IMR-90 (cell line): ENCODE measurements at regions not wholly inside any gene's neighbourhood (a gene's known extent, or its start where the extent isn't known, plus 50 kb on each side); places are given as distances from the start of the nearest gene placed in this dataset.

Experiments
- ATAC-seq: fragments of 200-7000 bp; cut with Tn5 transposase; 2 replicates; pipeline ENCODE4 v1.9.1; 2020; ENCODE audit warnings: low read depth, mild to moderate bottlenecking, moderate library complexity
- BruUV-seq: library from RNA; stranded (reverse); fragments of 400-500 nt; replicated peaks from 2 replicates; lab custom pipeline; 2021; lab: Mats Ljungman, UMichigan
- CTCF ChIA-PET: fragments of 300-600 bp; formaldehyde crosslinking; extraction: SDS; loops from one replicate; lab custom pipeline; 2021; ENCODE audit warnings: antibody characterized with exemption; lab: Yijun Ruan, JAX
- POLR2A ChIA-PET: fragments of 300-600 bp; sonication (Branson Sonifier 250); formaldehyde crosslinking; loops from one replicate; lab custom pipeline; 2022; ENCODE audit warnings: antibody characterized with exemption; ENCODE audit not compliant: unreplicated experiment; lab: Charles Lee
- DNase-seq: peaks from one replicate; pipeline ENCODE4 v3.0.0; 2013
- H2AFZ ChIP-seq: replicated peaks from 2 replicates; pipeline ENCODE3; 2013; ENCODE audit warnings: low read length, mild to moderate bottlenecking; ENCODE audit not compliant: poor library complexity
- H2AK5ac ChIP-seq: 2 replicates; pipeline ENCODE4 v1.6.1; 2013; ENCODE audit warnings: low read depth, low read length, inconsistent platforms
- H2AK9ac ChIP-seq: replicated peaks from 2 replicates; pipeline ENCODE3; 2013; ENCODE audit warnings: mild to moderate bottlenecking, low read depth, low read length, moderate library complexity; ENCODE audit not compliant: poor library complexity
- H2BK120ac ChIP-seq: 2 replicates; pipeline ENCODE4 v1.6.1; 2013; ENCODE audit warnings: low read depth, low read length, inconsistent platforms
- H2BK15ac ChIP-seq: 3 replicates; pipeline ENCODE4 v1.6.1; 2013; ENCODE audit warnings: low read depth, low read length, inconsistent platforms
- H2BK20ac ChIP-seq: 2 replicates; pipeline ENCODE4 v1.6.1; 2013; ENCODE audit warnings: low read depth, mild to moderate bottlenecking, inconsistent platforms, low read length, moderate library complexity
- H2BK5ac ChIP-seq: 2 replicates; pipeline ENCODE4 v1.6.1; 2013; ENCODE audit warnings: mild to moderate bottlenecking, low read depth, low read length, inconsistent platforms; ENCODE audit not compliant: poor library complexity, severe bottlenecking
- H3K14ac ChIP-seq: replicated peaks from 2 replicates; pipeline ENCODE4 v1.6.1; 2013; ENCODE audit warnings: low read depth, low read length, inconsistent platforms
- H3K18ac ChIP-seq: 2 replicates; pipeline ENCODE4 v1.6.1; 2013; ENCODE audit warnings: low read depth, low read length, control low read depth
- H3K23ac ChIP-seq: 2 replicates; pipeline ENCODE4 v1.6.1; 2013; ENCODE audit warnings: low read depth, low read length, inconsistent platforms
- H3K27ac ChIP-seq: 2 replicates; pipeline ENCODE4 v1.5.1; 2013; ENCODE audit warnings: mild to moderate bottlenecking, control low read depth, low read length; ENCODE audit not compliant: insufficient read depth
- H3K27me3 ChIP-seq: 2 replicates; pipeline ENCODE4 v1.6.1; 2013; ENCODE audit warnings: low read length; ENCODE audit not compliant: control insufficient read depth, insufficient read depth
- H3K36me3 ChIP-seq: 2 replicates; pipeline ENCODE4 v1.6.1; 2013; ENCODE audit warnings: low read length, mixed read lengths; ENCODE audit not compliant: control insufficient read depth, insufficient read depth
- H3K4ac ChIP-seq: 2 replicates; pipeline ENCODE4 v1.6.1; 2013; ENCODE audit warnings: low read depth, low read length, inconsistent platforms
- H3K4me1 ChIP-seq: 2 replicates; pipeline ENCODE4 v1.6.1; 2013; ENCODE audit warnings: low read length, mixed read lengths; ENCODE audit not compliant: control insufficient read depth, insufficient read depth
- H3K4me2 ChIP-seq: 2 replicates; pipeline ENCODE4 v1.6.1; 2013; ENCODE audit warnings: low read depth, mild to moderate bottlenecking, control low read depth, low read length, moderate library complexity
- H3K4me3 ChIP-seq: 2 replicates; pipeline ENCODE4 v1.5.1; 2013; ENCODE audit warnings: low read depth, mild to moderate bottlenecking, control low read depth, low read length, moderate library complexity; ENCODE audit not compliant: insufficient read depth
- H3K56ac ChIP-seq: 2 replicates; pipeline ENCODE4 v1.6.1; 2013; ENCODE audit warnings: low read length, inconsistent platforms; ENCODE audit not compliant: insufficient read depth; ENCODE audit errors: extremely low read depth
- H3K79me1 ChIP-seq, 2 experiments: 2 replicates each; pipeline ENCODE4 v1.6.1; 2013; ENCODE audit warnings: low read length in 2 of 2, inconsistent platforms in 1 of 2, low read depth in 1 of 2
- H3K9ac ChIP-seq: 2 replicates; pipeline ENCODE4 v1.6.1; 2013; ENCODE audit warnings: low read depth, low read length, control low read depth
- H3K9me1 ChIP-seq: 2 replicates; pipeline ENCODE4 v1.6.1; 2013; ENCODE audit warnings: low read length, inconsistent platforms; ENCODE audit not compliant: insufficient read depth
- H3K9me3 ChIP-seq: 2 replicates; pipeline ENCODE4 v1.6.1; 2013; ENCODE audit warnings: low read length; ENCODE audit not compliant: control insufficient read depth, insufficient read depth
- H4K20me1 ChIP-seq: 2 replicates; pipeline ENCODE4 v1.6.1; 2013; ENCODE audit warnings: low read length, inconsistent platforms; ENCODE audit not compliant: insufficient read depth
- H4K5ac ChIP-seq: 2 replicates; pipeline ENCODE4 v1.6.1; 2013; ENCODE audit warnings: mild to moderate bottlenecking, low read depth, low read length, control low read depth
- H4K8ac ChIP-seq, 2 experiments: 2 replicates each; pipeline ENCODE4 v1.6.1; 2013; ENCODE audit warnings: low read depth in 2 of 2, low read length in 2 of 2, control low read depth in 1 of 2, inconsistent platforms in 1 of 2
- H4K91ac ChIP-seq: 2 replicates; pipeline ENCODE4 v1.6.1; 2013; ENCODE audit warnings: low read depth, low read length, inconsistent platforms; ENCODE audit not compliant: insufficient read depth
- BHLHE40 ChIP-seq: fragments of 150-350 bp; IDR thresholded peaks from 2 replicates; pipeline ENCODE4 v1.6.1; 2016; ENCODE audit warnings: mild to moderate bottlenecking, low read depth, low read length
- CEBPB ChIP-seq: IDR thresholded peaks from 2 replicates; pipeline ENCODE4 v1.6.1; 2012; ENCODE audit warnings: low read depth, low read length, improper control_type of control experiment
- CHD1 ChIP-seq: IDR thresholded peaks from 2 replicates; pipeline ENCODE4 v1.6.1; 2012; ENCODE audit warnings: low read depth, low read length, improper control_type of control experiment
- CTCF ChIP-seq: conservative IDR thresholded peaks from 2 replicates; pipeline ENCODE4 v1.5.1; 2012; ENCODE audit warnings: mild to moderate bottlenecking, low read depth, low read length, improper control_type of control experiment
- FOS ChIP-seq: fragments of 150-350 bp; IDR thresholded peaks from 2 replicates; pipeline ENCODE4 v1.6.1; 2016; ENCODE audit warnings: low read depth, low read length
- MAFK ChIP-seq: IDR thresholded peaks from 2 replicates; pipeline ENCODE4 v1.6.1; 2012; ENCODE audit warnings: low read depth, low read length, improper control_type of control experiment
- MAZ ChIP-seq: IDR thresholded peaks from 2 replicates; pipeline ENCODE4 v1.6.1; 2012; ENCODE audit warnings: low read depth, mild to moderate bottlenecking, low read length, improper control_type of control experiment, moderate library complexity, borderline replicate concordance
- MXI1 ChIP-seq: IDR thresholded peaks from 2 replicates; pipeline ENCODE4 v1.6.1; 2012; ENCODE audit warnings: low read depth, mild to moderate bottlenecking, low read length, moderate library complexity, borderline replicate concordance
- NFE2L2 ChIP-seq: fragments of 150-350 bp; IDR thresholded peaks from 2 replicates; pipeline ENCODE4 v1.6.1; 2016; ENCODE audit warnings: low read depth, mild to moderate bottlenecking, low read length
- POLR2A ChIP-seq: IDR thresholded peaks from 2 replicates; pipeline ENCODE4 v1.6.1; 2012; ENCODE audit warnings: mild to moderate bottlenecking, low read depth, low read length
- RAD21 ChIP-seq: IDR thresholded peaks from 2 replicates; pipeline ENCODE4 v1.6.1; 2012; ENCODE audit warnings: low read length, improper control_type of control experiment
- RCOR1 ChIP-seq: IDR thresholded peaks from 2 replicates; pipeline ENCODE4 v1.6.1; 2012; ENCODE audit warnings: mild to moderate bottlenecking, low read length, improper control_type of control experiment; ENCODE audit not compliant: insufficient replicate concordance
- RFX5 ChIP-seq: IDR thresholded peaks from 2 replicates; pipeline ENCODE4 v1.8.0; 2012; ENCODE audit warnings: low read depth, mild to moderate bottlenecking, low read length, moderate library complexity
- SMC3 ChIP-seq: fragments of 150-350 bp; IDR thresholded peaks from 2 replicates; pipeline ENCODE4 v1.6.1; 2016; ENCODE audit warnings: low read depth, mild to moderate bottlenecking, antibody characterized with exemption, low read length, moderate library complexity
- WGBS, 2 experiments: methylation state at CpG; one replicate each; pipeline versions ENCODE4 v1.1.5 to v1.1.7; 2013; ENCODE audit warnings: missing lambda C conversion rate in 2 of 2; ENCODE audit not compliant: insufficient read length in 1 of 2; ENCODE audit errors: extremely low coverage in 2 of 2; 5-methylcytosine and 5-hydroxymethylcytosine counted together
- dilution Hi-C: fragments of 300-500 bp; cut with HindIII; formaldehyde crosslinking; loops from one replicate; pipeline ENCODE4 v1.14.3; 2018; ENCODE audit warnings: low sequenced_read_pairs; ENCODE audit not compliant: unreplicated experiment
- in situ Hi-C: fragments of 300-500 bp; cut with MboI; formaldehyde crosslinking; loops from 3 replicates; pipeline ENCODE4 v1.14.3; 2019; ENCODE audit warnings: low sequenced_read_pairs, inconsistent platforms, mixed read lengths
- intact Hi-C: fragments of 100-400 bp; cut with micrococcal nuclease; formaldehyde crosslinking; loops from 2 replicates; pipeline ENCODE4 v1.10.0; 2022
- TF ChIP-seq, protein P1 (sequence below): fragments of 150-350 bp; IDR thresholded peaks from 2 replicates; pipeline ENCODE4 v1.6.1; 2017; ENCODE audit warnings: mild to moderate bottlenecking, antibody characterized with exemption, low read length, low read depth
- TF ChIP-seq, protein P2 (sequence below): fragments of 150-350 bp; IDR thresholded peaks from 2 replicates; pipeline ENCODE4 v1.6.1; 2016; ENCODE audit warnings: low read depth, mild to moderate bottlenecking, low read length, moderate library complexity, borderline replicate concordance

- H3K18ac ChIP-seq = no peak overlapping the region
- H3K4me1 ChIP-seq = peaks cover 8% of the 10 kb centered on the region
- ATAC-seq (no peak), DNase-seq (no peak)
- no TSS peak for BruUV-seq
- no peak overlapping the region for H3K14ac ChIP-seq
- H3K4me2 ChIP-seq = no peak overlapping the region
- no peak overlapping the region for H2AFZ ChIP-seq
- H3K23ac ChIP-seq = no peak overlapping the region
- H3K79me1 ChIP-seq = no peaks in the 10 kb centered on the region
- H2BK5ac ChIP-seq = no peak overlapping the region
- 88% methylated on average over 2 of the region's 3 CpGs; no CpG with 5 or more reads in 1 of the 2 experiments for WGBS, 2 experiments
- ChIA-PET CTCF (no interaction called here), POLR2A (no interaction called here)
- H2BK20ac ChIP-seq = no peak overlapping the region
- intact Hi-C loops (no loop called here), in situ Hi-C loops (no loop called here), dilution Hi-C loops (no loop called here)
- H3K4ac ChIP-seq = no peak overlapping the region
- H3K9me1 ChIP-seq = no peaks in the 10 kb centered on the region
- no peak overlapping the region for H3K27ac ChIP-seq
- no peak overlapping the region for H2BK15ac ChIP-seq
- no peak overlapping the region for H3K9ac ChIP-seq
- H3K36me3 ChIP-seq = no peaks in the 10 kb centered on the region
- no peak overlapping the region for H4K5ac ChIP-seq
- H3K56ac ChIP-seq = no peak overlapping the region
- no peaks in the 10 kb centered on the region for H4K20me1 ChIP-seq
- H2BK120ac ChIP-seq = no peak overlapping the region
- no peaks in the 10 kb centered on the region for H3K9me3 ChIP-seq
- H3K27me3 ChIP-seq = no peaks in the 10 kb centered on the region
- no peak for TF ChIP-seq RAD21
- TF ChIP-seq MXI1 = no peak
- no peak for TF ChIP-seq MAZ
- no peak for TF ChIP-seq RFX5
- no peak for TF ChIP-seq NFE2L2
- TF ChIP-seq POLR2A = no peak
- no peak for TF ChIP-seq FOS
- no peak for TF ChIP-seq CHD1
- no peak for TF ChIP-seq SMC3
- no peak for TF ChIP-seq CTCF
- no peak for TF ChIP-seq MAFK
- TF ChIP-seq CEBPB = no peak
- TF ChIP-seq, protein P1, sequence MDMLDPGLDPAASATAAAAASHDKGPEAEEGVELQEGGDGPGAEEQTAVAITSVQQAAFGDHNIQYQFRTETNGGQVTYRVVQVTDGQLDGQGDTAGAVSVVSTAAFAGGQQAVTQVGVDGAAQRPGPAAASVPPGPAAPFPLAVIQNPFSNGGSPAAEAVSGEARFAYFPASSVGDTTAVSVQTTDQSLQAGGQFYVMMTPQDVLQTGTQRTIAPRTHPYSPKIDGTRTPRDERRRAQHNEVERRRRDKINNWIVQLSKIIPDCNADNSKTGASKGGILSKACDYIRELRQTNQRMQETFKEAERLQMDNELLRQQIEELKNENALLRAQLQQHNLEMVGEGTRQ = no peak
- TF ChIP-seq RCOR1 = no peak
- TF ChIP-seq, protein P2, sequence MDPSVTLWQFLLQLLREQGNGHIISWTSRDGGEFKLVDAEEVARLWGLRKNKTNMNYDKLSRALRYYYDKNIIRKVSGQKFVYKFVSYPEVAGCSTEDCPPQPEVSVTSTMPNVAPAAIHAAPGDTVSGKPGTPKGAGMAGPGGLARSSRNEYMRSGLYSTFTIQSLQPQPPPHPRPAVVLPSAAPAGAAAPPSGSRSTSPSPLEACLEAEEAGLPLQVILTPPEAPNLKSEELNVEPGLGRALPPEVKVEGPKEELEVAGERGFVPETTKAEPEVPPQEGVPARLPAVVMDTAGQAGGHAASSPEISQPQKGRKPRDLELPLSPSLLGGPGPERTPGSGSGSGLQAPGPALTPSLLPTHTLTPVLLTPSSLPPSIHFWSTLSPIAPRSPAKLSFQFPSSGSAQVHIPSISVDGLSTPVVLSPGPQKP = no peak
- TF ChIP-seq BHLHE40 = no peak
- H4K91ac ChIP-seq = no peak overlapping the region
- H2AK5ac ChIP-seq = no peak overlapping the region
- H2AK9ac ChIP-seq = no peak overlapping the region
- H4K8ac ChIP-seq = no peak overlapping the region
- no peak overlapping the region for H3K4me3 ChIP-seq
Measured at GRCh38 chr12:94048757-94049156, 99.6 kb upstream of the PLXNC1 start.
